ENCODE measurements at regions not wholly inside any gene's neighbourhood (a gene's known extent, or its start where the extent isn't known, plus 50 kb on each side); places are given as distances from the start of the nearest gene placed in this dataset.
"Not testable (repeated sequence)": the region's sequence is repeated elsewhere in the genome, so short reads cannot be mapped to it uniquely, and the experiment has no call there.

DNA sequence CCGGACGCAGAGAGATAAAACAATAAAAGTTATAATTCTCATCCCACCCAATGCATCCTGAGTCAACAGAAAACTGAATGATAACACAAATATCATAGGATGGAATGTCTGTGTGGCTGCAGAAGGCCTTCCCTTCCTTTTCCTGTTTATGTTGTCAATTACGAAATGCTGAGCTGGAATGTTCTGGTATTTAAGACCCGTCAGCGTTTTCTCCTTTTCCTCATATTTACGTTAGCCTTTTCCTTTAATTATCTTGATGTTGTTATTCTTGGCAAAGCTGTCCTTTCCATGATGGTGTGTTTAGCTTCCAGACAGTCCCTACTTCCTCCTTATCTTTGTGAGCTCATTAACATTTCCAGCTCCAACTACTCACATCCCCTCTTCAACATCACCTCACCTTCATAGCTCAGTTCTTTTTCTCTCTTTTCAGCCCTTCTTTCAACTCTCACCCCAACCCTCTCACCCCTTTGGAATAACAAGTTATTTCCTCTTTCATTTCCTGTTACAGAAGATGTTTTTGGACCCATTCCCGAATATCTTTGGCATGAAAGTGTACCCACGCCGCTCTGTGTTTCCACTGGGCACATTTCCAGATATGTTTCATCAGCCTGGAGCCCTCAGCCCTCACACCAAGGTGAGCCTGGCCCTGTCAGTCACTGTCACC lies 221.6 kb downstream of the NR2F1-AS1 start:
- WGBS, 2 donors = 27 to 34% methylated on average over 9 of the region's 9 CpGs
- Histone ChIP-seq H3K9me3 (ENCODE audit: control insufficient read depth, low read length) (no peaks in the 10 kb centered on the region), H3K36me3 (ENCODE audit: control insufficient read depth in 1 of 2, insufficient read depth in 2 of 2, low read length in 1 of 2) (no peaks in the 10 kb centered on the region), H3K27ac (ENCODE audit: low read depth in 1 of 2, low read length in 2 of 2) (no peak overlapping the region), H3K27me3 (ENCODE audit: control insufficient read depth in 1 of 2, insufficient read depth in 2 of 2, low read length in 1 of 2) (no peaks in the 10 kb centered on the region), H3K4me1 (ENCODE audit: control insufficient read depth in 1 of 2, insufficient read depth in 2 of 2, low read length in 2 of 2) (no peaks in the 10 kb centered on the region), H3K4me3 (ENCODE audit: low read length in 2 of 2) (no peak overlapping the region)
- intact Hi-C loops (cut with DNase I) = no loop called here
- ATAC-seq (ENCODE audit: low FRiP score) (peak; percentile 62), DNase-seq (no peak)

DNA sequence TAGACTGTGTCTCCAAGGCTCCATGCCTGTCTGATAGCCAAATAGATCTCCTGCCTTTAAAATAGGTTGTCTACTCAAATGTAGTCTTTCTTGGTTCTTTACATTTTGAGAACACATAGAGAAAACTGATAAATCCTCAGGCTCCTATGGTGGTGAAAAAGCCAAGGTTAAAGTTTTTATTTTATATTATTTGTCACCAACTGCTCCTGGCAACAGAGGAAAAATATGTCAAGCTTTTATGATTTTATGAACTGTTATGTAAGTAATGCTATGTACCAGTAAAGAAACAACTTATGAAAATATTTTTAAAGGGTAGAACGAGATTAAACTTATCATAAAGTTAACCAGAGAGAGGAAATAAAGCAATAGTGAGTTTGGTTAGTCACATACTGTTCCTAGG lies 222.8 kb downstream of the NR2F1-AS1 start:
- no peak for DNase-seq
- Histone ChIP-seq H3K4me3 (ENCODE audit: low read length in 2 of 2) (no peak overlapping the region), H3K27ac (ENCODE audit: low read depth in 1 of 2, low read length in 2 of 2) (no peak overlapping the region), H3K27me3 (ENCODE audit: control insufficient read depth in 1 of 2, insufficient read depth in 2 of 2, low read length in 1 of 2) (no peaks in the 10 kb centered on the region), H3K4me1 (ENCODE audit: control insufficient read depth in 1 of 2, insufficient read depth in 2 of 2, low read length in 2 of 2) (no peaks in the 10 kb centered on the region), H3K36me3 (ENCODE audit: control insufficient read depth in 1 of 2, insufficient read depth in 2 of 2, low read length in 1 of 2) (no peaks in the 10 kb centered on the region), H3K9me3 (ENCODE audit: control insufficient read depth, low read length) (no peaks in the 10 kb centered on the region)
- intact Hi-C loops (cut with DNase I) = no loop called here
- ATAC-seq (ENCODE audit: low FRiP score) = no peak
- WGBS, 2 donors = 10 to 19% methylated on average over 1 of the region's 1 CpG

- no peak for DNase-seq
- Histone ChIP-seq H3K27ac (ENCODE audit: low read depth in 1 of 2, low read length in 2 of 2) (no peak overlapping the region), H3K27me3 (ENCODE audit: control insufficient read depth in 1 of 2, insufficient read depth in 2 of 2, low read length in 1 of 2) (no peaks in the 10 kb centered on the region), H3K4me3 (ENCODE audit: low read length in 2 of 2) (no peak overlapping the region), H3K36me3 (ENCODE audit: control insufficient read depth in 1 of 2, insufficient read depth in 2 of 2, low read length in 1 of 2) (no peaks in the 10 kb centered on the region), H3K4me1 (ENCODE audit: control insufficient read depth in 1 of 2, insufficient read depth in 2 of 2, low read length in 2 of 2) (no peaks in the 10 kb centered on the region), H3K9me3 (ENCODE audit: control insufficient read depth, low read length) (no peaks in the 10 kb centered on the region)
- intact Hi-C loops (cut with DNase I) = no loop called here
- 88 to 91% methylated on average over 1 of the region's 1 CpG for WGBS, 2 donors
- ATAC-seq (ENCODE audit: low FRiP score) = no peak
These were observed 223.3 kb downstream of the NR2F1-AS1 start for GRCh38 chr5:93357686-93358085.

DNA sequence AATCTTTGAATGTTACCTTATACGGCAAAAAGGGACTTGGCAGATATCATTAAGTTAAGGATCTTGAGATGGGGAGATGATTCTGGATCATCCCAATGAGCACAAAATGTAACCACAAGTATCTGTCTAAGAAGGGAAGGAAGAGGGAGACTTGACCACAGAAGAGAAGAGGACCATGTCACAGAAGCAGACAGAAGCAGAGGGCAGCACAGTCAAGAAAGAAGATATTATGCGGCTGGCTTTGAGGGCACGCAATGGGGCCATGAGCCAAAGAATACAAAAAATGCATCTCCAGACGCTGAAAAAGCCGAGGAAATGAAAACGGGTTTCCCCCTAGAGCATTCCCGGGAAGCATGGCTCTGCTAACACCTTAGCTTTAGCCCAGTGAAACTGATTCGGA lies 225.3 kb downstream of the NR2F1-AS1 start:
- Histone ChIP-seq H3K36me3 (ENCODE audit: control insufficient read depth in 1 of 2, insufficient read depth in 2 of 2, low read length in 1 of 2) (no peaks in the 10 kb centered on the region), H3K27me3 (ENCODE audit: control insufficient read depth in 1 of 2, insufficient read depth in 2 of 2, low read length in 1 of 2) (no peaks in the 10 kb centered on the region), H3K27ac (ENCODE audit: low read depth in 1 of 2, low read length in 2 of 2) (no peak overlapping the region), H3K4me1 (ENCODE audit: control insufficient read depth in 1 of 2, insufficient read depth in 2 of 2, low read length in 2 of 2) (no peaks in the 10 kb centered on the region), H3K9me3 (ENCODE audit: control insufficient read depth, low read length) (no peaks in the 10 kb centered on the region), H3K4me3 (ENCODE audit: low read length in 2 of 2) (no peak overlapping the region)
- ATAC-seq (ENCODE audit: low FRiP score) (no peak), DNase-seq (no peak)
- intact Hi-C loops (cut with DNase I) = no loop called here
- WGBS, 2 donors = 17 to 18% methylated on average over 8 of the region's 8 CpGs

DNA sequence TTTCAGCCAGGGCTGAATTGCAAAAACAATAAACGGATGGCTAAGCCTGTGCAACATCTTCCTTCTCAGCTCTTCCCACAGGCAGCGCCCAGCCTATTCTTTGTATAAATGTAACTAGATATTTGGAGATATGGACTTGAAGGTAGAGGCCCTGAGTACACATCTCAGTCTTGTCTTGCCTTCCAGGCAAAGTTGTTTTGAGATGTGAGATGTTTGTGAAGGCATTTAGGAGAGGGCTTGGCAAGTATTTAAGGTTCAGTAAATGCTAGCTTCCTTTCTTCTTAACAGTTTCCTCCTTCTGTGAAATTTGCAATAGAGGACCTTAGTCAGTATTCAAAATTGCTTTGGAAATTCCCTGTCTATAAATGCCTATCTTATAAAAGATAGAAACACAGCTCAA lies 228.8 kb downstream of the NR2F1-AS1 start:
- no peaks in the 10 kb centered on the region for H3K36me3 ChIP-seq (ENCODE audit: control insufficient read depth in 1 of 2, insufficient read depth in 2 of 2, low read length in 1 of 2)
- no peaks in the 10 kb centered on the region for H3K27me3 ChIP-seq (ENCODE audit: control insufficient read depth in 1 of 2, insufficient read depth in 2 of 2, low read length in 1 of 2)
- H3K27ac ChIP-seq (ENCODE audit: low read depth in 1 of 2, low read length in 2 of 2) = no peak overlapping the region
- intact Hi-C loops (cut with DNase I) = no loop called here
- WGBS, 2 donors = 93 to 95% methylated on average over 2 of the region's 2 CpGs
- DNase-seq = no peak
- ATAC-seq (ENCODE audit: low FRiP score) = no peak
- no peaks in the 10 kb centered on the region for H3K4me1 ChIP-seq (ENCODE audit: control insufficient read depth in 1 of 2, insufficient read depth in 2 of 2, low read length in 2 of 2)
- no peak overlapping the region for H3K4me3 ChIP-seq (ENCODE audit: low read length in 2 of 2)
- H3K9me3 ChIP-seq (ENCODE audit: control insufficient read depth, low read length) = no peaks in the 10 kb centered on the region

DNA sequence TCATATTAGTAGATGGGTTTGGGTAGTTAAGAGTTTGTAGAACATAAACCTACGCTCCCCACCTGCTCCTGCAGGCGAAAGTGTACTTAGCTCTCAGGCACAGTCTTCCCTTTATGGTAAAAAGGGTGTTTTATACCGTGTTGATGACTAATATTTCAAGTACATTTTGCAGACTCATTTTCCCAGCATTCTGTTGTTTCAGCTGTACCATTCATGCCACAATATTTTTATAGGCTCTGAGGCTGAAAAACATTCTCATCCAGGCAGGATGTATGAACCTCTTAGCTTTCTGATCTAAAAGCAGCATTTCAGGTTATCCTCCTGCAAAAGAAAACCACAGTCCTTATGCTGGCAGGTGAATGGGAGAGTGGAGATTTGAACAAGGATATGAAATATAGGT lies 231.4 kb downstream of the NR2F1-AS1 start:
- intact Hi-C loops (cut with DNase I) = no loop called here
- H3K4me1 ChIP-seq (ENCODE audit: control insufficient read depth in 1 of 2, insufficient read depth in 2 of 2, low read length in 2 of 2) = no peaks in the 10 kb centered on the region
- no peaks in the 10 kb centered on the region for H3K27me3 ChIP-seq (ENCODE audit: control insufficient read depth in 1 of 2, insufficient read depth in 2 of 2, low read length in 1 of 2)
- H3K27ac ChIP-seq (ENCODE audit: low read depth in 1 of 2, low read length in 2 of 2) = no peak overlapping the region
- no peak for DNase-seq
- no peak for ATAC-seq (ENCODE audit: low FRiP score)
- H3K9me3 ChIP-seq (ENCODE audit: control insufficient read depth, low read length) = no peaks in the 10 kb centered on the region
- no peak overlapping the region for H3K4me3 ChIP-seq (ENCODE audit: low read length in 2 of 2)
- 43 to 44% methylated on average over 3 of the region's 3 CpGs for WGBS, 2 donors
- H3K36me3 ChIP-seq (ENCODE audit: control insufficient read depth in 1 of 2, insufficient read depth in 2 of 2, low read length in 1 of 2) = no peaks in the 10 kb centered on the region

- intact Hi-C loops (cut with DNase I) = no loop called here
- no peaks in the 10 kb centered on the region for H3K4me1 ChIP-seq (ENCODE audit: control insufficient read depth in 1 of 2, insufficient read depth in 2 of 2, low read length in 2 of 2)
- H3K27ac ChIP-seq (ENCODE audit: low read depth in 1 of 2, low read length in 2 of 2) = no peak overlapping the region
- H3K36me3 ChIP-seq (ENCODE audit: control insufficient read depth in 1 of 2, insufficient read depth in 2 of 2, low read length in 1 of 2) = no peaks in the 10 kb centered on the region
- ATAC-seq (ENCODE audit: low FRiP score) (no peak), DNase-seq (no peak)
- no peaks in the 10 kb centered on the region for H3K27me3 ChIP-seq (ENCODE audit: control insufficient read depth in 1 of 2, insufficient read depth in 2 of 2, low read length in 1 of 2)
- H3K4me3 ChIP-seq (ENCODE audit: low read length in 2 of 2) = no peak overlapping the region
- WGBS, 2 donors = 17 to 37% methylated on average over 15 of the region's 15 CpGs
- H3K9me3 ChIP-seq (ENCODE audit: control insufficient read depth, low read length) = no peaks in the 10 kb centered on the region
These were observed 232.8 kb downstream of the NR2F1-AS1 start for GRCh38 chr5:93348231-93348630.

- DNase-seq; H3K4me3 ChIP-seq (ENCODE audit: low read length in 2 of 2); ATAC-seq (ENCODE audit: low FRiP score); H3K27me3 ChIP-seq (ENCODE audit: control insufficient read depth in 1 of 2, insufficient read depth in 2 of 2, low read length in 1 of 2); H3K27ac ChIP-seq (ENCODE audit: low read depth in 1 of 2, low read length in 2 of 2); H3K36me3 ChIP-seq (ENCODE audit: control insufficient read depth in 1 of 2, insufficient read depth in 2 of 2, low read length in 1 of 2); H3K9me3 ChIP-seq (ENCODE audit: control insufficient read depth, low read length); intact Hi-C loops (cut with DNase I); H3K4me1 ChIP-seq (ENCODE audit: control insufficient read depth in 1 of 2, insufficient read depth in 2 of 2, low read length in 2 of 2): not testable (repeated sequence)
- WGBS, 2 donors = 76 to 80% methylated on average over 1 of the region's 1 CpG
These were observed 234.2 kb downstream of the NR2F1-AS1 start for GRCh38 chr5:93346850-93347249.

DNA sequence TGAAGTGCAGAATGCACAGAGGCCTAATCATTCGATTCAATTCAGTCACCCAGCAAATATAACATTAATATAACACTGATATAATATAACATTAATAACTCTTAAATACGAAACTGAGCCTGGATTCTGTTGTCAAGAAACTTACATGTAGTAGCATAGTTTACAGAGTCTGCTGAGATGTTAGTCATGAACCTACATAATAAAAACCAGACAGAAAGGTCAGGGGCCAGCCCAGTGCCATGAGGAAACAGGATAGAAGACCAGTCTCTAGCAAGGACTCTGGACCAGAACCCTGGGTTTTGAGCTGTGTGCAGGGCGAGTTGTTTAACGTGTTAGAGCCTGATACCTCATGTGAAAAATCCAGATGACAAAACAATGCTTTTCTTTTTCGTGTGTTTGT lies 234.7 kb downstream of the NR2F1-AS1 start:
- H3K4me3 ChIP-seq (ENCODE audit: low read length in 2 of 2) = no peak overlapping the region
- H3K4me1 ChIP-seq (ENCODE audit: control insufficient read depth in 1 of 2, insufficient read depth in 2 of 2, low read length in 2 of 2) = no peaks in the 10 kb centered on the region
- ATAC-seq (ENCODE audit: low FRiP score) (no peak), DNase-seq (no peak)
- H3K36me3 ChIP-seq (ENCODE audit: control insufficient read depth in 1 of 2, insufficient read depth in 2 of 2, low read length in 1 of 2) = no peaks in the 10 kb centered on the region
- 84% methylated on average over 5 of the region's 5 CpGs for WGBS, 2 donors
- no peaks in the 10 kb centered on the region for H3K9me3 ChIP-seq (ENCODE audit: control insufficient read depth, low read length)
- H3K27ac ChIP-seq (ENCODE audit: low read depth in 1 of 2, low read length in 2 of 2) = no peak overlapping the region
- no peaks in the 10 kb centered on the region for H3K27me3 ChIP-seq (ENCODE audit: control insufficient read depth in 1 of 2, insufficient read depth in 2 of 2, low read length in 1 of 2)
- intact Hi-C loops (cut with DNase I) = no loop called here
